WTC11 (cell line): ENCODE measurements at regions not wholly inside any gene's neighbourhood (a gene's known extent, or its start where the extent isn't known, plus 50 kb on each side); places are given as distances from the start of the nearest gene placed in this dataset.

Experiments used
- ATAC-seq: fragments of 200-7000 bp; cut with Tn5 transposase; 2 replicates; pipeline ENCODE4 v1.10.0; 2021; ENCODE audit warnings: mild to moderate bottlenecking, moderate library complexity
- CTCF ChIA-PET: fragments of 300-600 bp; sonication (Branson Sonifier 250); formaldehyde crosslinking; loops from one replicate; lab custom pipeline; 2021; ENCODE audit warnings: antibody characterized with exemption; lab: Charles Lee
- POLR2A ChIA-PET: fragments of 350-600 bp; sonication (Branson Sonifier 250); formaldehyde crosslinking; loops from one replicate; lab custom pipeline; 2021; ENCODE audit warnings: antibody characterized with exemption; lab: Charles Lee
- DNase-seq: peaks from one replicate; pipeline ENCODE4 v3.0.0; 2021; ENCODE audit warnings: low spot score
- H3K27ac Mint-ChIP-seq: 2 replicates; pipeline ENCODE4 v1.8.0; 2021; ENCODE audit warnings: mixed read lengths
- H3K27me3 Mint-ChIP-seq: 2 replicates; pipeline ENCODE4 v1.8.0; 2021; ENCODE audit warnings: low read depth, mild to moderate bottlenecking, moderate library complexity, mixed read lengths
- H3K36me3 Mint-ChIP-seq: 2 replicates; pipeline ENCODE4 v1.8.0; 2021; ENCODE audit warnings: mixed read lengths
- H3K4me1 Mint-ChIP-seq: 2 replicates; pipeline ENCODE4 v1.8.0; 2022; ENCODE audit warnings: mixed read lengths
- H3K4me3 Mint-ChIP-seq: 2 replicates; pipeline ENCODE4 v1.8.0; 2021; ENCODE audit warnings: mild to moderate bottlenecking, moderate library complexity, mixed read lengths
- H3K9me3 Mint-ChIP-seq: 2 replicates; pipeline ENCODE4 v1.8.0; 2021; ENCODE audit warnings: mixed read lengths
- CREM ChIP-seq: sonication (generic); formaldehyde crosslinking; IDR thresholded peaks from 2 replicates; pipeline ENCODE4 v1.8.1; 2022; ENCODE audit warnings: mild to moderate bottlenecking, missing genetic modification reagents, moderate library complexity
- FOXJ3 ChIP-seq: sonication (generic); formaldehyde crosslinking; IDR thresholded peaks from 2 replicates; pipeline ENCODE4 v1.9.0; 2021; ENCODE audit warnings: missing genetic modification reagents, mild to moderate bottlenecking, borderline replicate concordance
- GABPB1 ChIP-seq: sonication (generic); formaldehyde crosslinking; IDR thresholded peaks from 2 replicates; pipeline ENCODE4 v1.8.1; 2023; ENCODE audit warnings: mild to moderate bottlenecking, missing genetic modification reagents
- HMGA2 ChIP-seq: fragments of 250-450 bp; sonication (Bioruptor Pico); IDR thresholded peaks from 2 replicates; pipeline ENCODE4 v1.4.0; 2021; ENCODE audit warnings: mild to moderate bottlenecking, moderate library complexity
- IRF2 ChIP-seq: sonication (generic); formaldehyde crosslinking; IDR thresholded peaks from 2 replicates; pipeline ENCODE4 v1.8.0; 2022; ENCODE audit warnings: low read depth, missing genetic modification reagents, borderline replicate concordance
- JUN ChIP-seq: sonication (generic); formaldehyde crosslinking; IDR thresholded peaks from 2 replicates; pipeline ENCODE4 v1.8.0; 2023; ENCODE audit warnings: mild to moderate bottlenecking, missing genetic modification reagents
- MXD4 ChIP-seq: fragments of 250-450 bp; sonication (Bioruptor Pico); IDR thresholded peaks from 2 replicates; pipeline ENCODE4 v1.8.0; 2021; ENCODE audit warnings: mild to moderate bottlenecking, moderate library complexity, borderline replicate concordance
- NFYB ChIP-seq: sonication (generic); formaldehyde crosslinking; conservative IDR thresholded peaks from 2 replicates; pipeline ENCODE4 v1.8.0; 2022; ENCODE audit warnings: low read depth, missing genetic modification reagents
- NR2C2 ChIP-seq: sonication (generic); formaldehyde crosslinking; IDR thresholded peaks from 2 replicates; pipeline ENCODE4 v1.8.0; 2022; ENCODE audit warnings: mild to moderate bottlenecking, missing genetic modification reagents
- OVOL2 ChIP-seq: fragments of 250-450 bp; sonication (Bioruptor Pico); IDR thresholded peaks from 2 replicates; pipeline ENCODE4 v1.9.0; 2021; ENCODE audit warnings: mild to moderate bottlenecking, borderline replicate concordance
- RELA ChIP-seq: sonication (generic); formaldehyde crosslinking; IDR thresholded peaks from 2 replicates; pipeline ENCODE4 v1.8.1; 2022; ENCODE audit warnings: missing genetic modification reagents, mild to moderate bottlenecking, borderline replicate concordance
- SMAD4 ChIP-seq: sonication (generic); formaldehyde crosslinking; IDR thresholded peaks from 2 replicates; pipeline ENCODE4 v1.8.0; 2022; ENCODE audit warnings: mild to moderate bottlenecking, missing genetic modification reagents
- TCF7 ChIP-seq: sonication (generic); formaldehyde crosslinking; IDR thresholded peaks from 2 replicates; pipeline ENCODE4 v1.8.0; 2022; ENCODE audit warnings: mild to moderate bottlenecking, low read depth, missing genetic modification reagents, moderate library complexity
- TEAD1 ChIP-seq: sonication (generic); formaldehyde crosslinking; IDR thresholded peaks from 2 replicates; pipeline ENCODE4 v1.8.0; 2022; ENCODE audit warnings: mild to moderate bottlenecking, missing genetic modification reagents
- TP53 ChIP-seq: sonication (generic); formaldehyde crosslinking; IDR thresholded peaks from 2 replicates; pipeline ENCODE4 v1.8.1; 2023; ENCODE audit warnings: mild to moderate bottlenecking, missing genetic modification reagents
- ZBTB43 ChIP-seq: sonication (generic); formaldehyde crosslinking; IDR thresholded peaks from 2 replicates; pipeline ENCODE4 v1.8.1; 2023; ENCODE audit warnings: mild to moderate bottlenecking, missing genetic modification reagents
- ZNF532 ChIP-seq: fragments of 250-450 bp; sonication (Bioruptor Pico); IDR thresholded peaks from 2 replicates; pipeline ENCODE4 v1.9.0; 2021; ENCODE audit warnings: mild to moderate bottlenecking, borderline replicate concordance
- TF ChIP-seq, protein P1 (sequence below): sonication (generic); formaldehyde crosslinking; IDR thresholded peaks from 2 replicates; pipeline ENCODE4 v1.8.0; 2022; ENCODE audit warnings: mild to moderate bottlenecking, missing genetic modification reagents
- TF ChIP-seq, protein P2 (sequence below): sonication (generic); formaldehyde crosslinking; IDR thresholded peaks from 2 replicates; pipeline ENCODE4 v1.8.1; 2023; ENCODE audit warnings: mild to moderate bottlenecking, missing genetic modification reagents, moderate library complexity
- TF ChIP-seq, protein P3 (sequence below): sonication (generic); formaldehyde crosslinking; IDR thresholded peaks from 2 replicates; pipeline ENCODE4 v1.8.0; 2022; ENCODE audit warnings: mild to moderate bottlenecking, missing genetic modification reagents
- TF ChIP-seq, protein P4 (sequence below): sonication (generic); formaldehyde crosslinking; IDR thresholded peaks from 2 replicates; pipeline ENCODE4 v1.8.0; 2023; ENCODE audit warnings: mild to moderate bottlenecking, missing genetic modification reagents
- TF ChIP-seq, protein P5 (sequence below): sonication (generic); formaldehyde crosslinking; IDR thresholded peaks from 2 replicates; pipeline ENCODE4 v1.8.1; 2023; ENCODE audit warnings: mild to moderate bottlenecking, moderate library complexity, missing genetic modification reagents

- Mint-ChIP-seq H3K4me1 (peaks cover 10% of the 10 kb centered on the region), H3K4me3 (no peak overlapping the region), H3K27me3 (no peaks in the 10 kb centered on the region), H3K27ac (no peak overlapping the region), H3K9me3 (no peaks in the 10 kb centered on the region), H3K36me3 (no peaks in the 10 kb centered on the region)
- ChIA-PET CTCF (interaction anchor here (1.1 kb wide), 1 partner anchor 33 kb away, joined by 3 read pairs; no protein-coding TSS in a partner anchor), POLR2A (no interaction called here)
- DNase-seq (no peak), ATAC-seq (no peak)
- TF ChIP-seq MXD4 (no peak), FOXJ3 (no peak), IRF2 (CRISPR knock-in tag) (no peak), CREM (CRISPR knock-in tag) (no peak), SMAD4 (CRISPR knock-in tag) (no peak)
- TF ChIP-seq, protein P1, sequence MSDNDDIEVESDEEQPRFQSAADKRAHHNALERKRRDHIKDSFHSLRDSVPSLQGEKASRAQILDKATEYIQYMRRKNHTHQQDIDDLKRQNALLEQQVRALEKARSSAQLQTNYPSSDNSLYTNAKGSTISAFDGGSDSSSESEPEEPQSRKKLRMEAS = no peak
- TF ChIP-seq, protein P2, sequence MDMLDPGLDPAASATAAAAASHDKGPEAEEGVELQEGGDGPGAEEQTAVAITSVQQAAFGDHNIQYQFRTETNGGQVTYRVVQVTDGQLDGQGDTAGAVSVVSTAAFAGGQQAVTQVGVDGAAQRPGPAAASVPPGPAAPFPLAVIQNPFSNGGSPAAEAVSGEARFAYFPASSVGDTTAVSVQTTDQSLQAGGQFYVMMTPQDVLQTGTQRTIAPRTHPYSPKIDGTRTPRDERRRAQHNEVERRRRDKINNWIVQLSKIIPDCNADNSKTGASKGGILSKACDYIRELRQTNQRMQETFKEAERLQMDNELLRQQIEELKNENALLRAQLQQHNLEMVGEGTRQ (CRISPR knock-in tag) = no peak
Observed at GRCh38 chr16:85382717-85383118, 230.4 kb upstream of the GSE1 start.

- H3K27me3 Mint-ChIP-seq = no peaks in the 10 kb centered on the region
- TF ChIP-seq RELA = no peak
- no peak for TF ChIP-seq TCF7 (CRISPR knock-in tag)
- TF ChIP-seq ZBTB43 = no peak
- no peak for TF ChIP-seq HMGA2 (CRISPR knock-in tag)
- TF ChIP-seq OVOL2 (CRISPR knock-in tag) = no peak
- TF ChIP-seq TEAD1 = no peak
- TF ChIP-seq, protein P3, sequence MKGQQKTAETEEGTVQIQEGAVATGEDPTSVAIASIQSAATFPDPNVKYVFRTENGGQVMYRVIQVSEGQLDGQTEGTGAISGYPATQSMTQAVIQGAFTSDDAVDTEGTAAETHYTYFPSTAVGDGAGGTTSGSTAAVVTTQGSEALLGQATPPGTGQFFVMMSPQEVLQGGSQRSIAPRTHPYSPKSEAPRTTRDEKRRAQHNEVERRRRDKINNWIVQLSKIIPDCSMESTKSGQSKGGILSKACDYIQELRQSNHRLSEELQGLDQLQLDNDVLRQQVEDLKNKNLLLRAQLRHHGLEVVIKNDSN (CRISPR knock-in tag) = no peak
- TF ChIP-seq FOXJ3 = no peak
- TF ChIP-seq, protein P4, sequence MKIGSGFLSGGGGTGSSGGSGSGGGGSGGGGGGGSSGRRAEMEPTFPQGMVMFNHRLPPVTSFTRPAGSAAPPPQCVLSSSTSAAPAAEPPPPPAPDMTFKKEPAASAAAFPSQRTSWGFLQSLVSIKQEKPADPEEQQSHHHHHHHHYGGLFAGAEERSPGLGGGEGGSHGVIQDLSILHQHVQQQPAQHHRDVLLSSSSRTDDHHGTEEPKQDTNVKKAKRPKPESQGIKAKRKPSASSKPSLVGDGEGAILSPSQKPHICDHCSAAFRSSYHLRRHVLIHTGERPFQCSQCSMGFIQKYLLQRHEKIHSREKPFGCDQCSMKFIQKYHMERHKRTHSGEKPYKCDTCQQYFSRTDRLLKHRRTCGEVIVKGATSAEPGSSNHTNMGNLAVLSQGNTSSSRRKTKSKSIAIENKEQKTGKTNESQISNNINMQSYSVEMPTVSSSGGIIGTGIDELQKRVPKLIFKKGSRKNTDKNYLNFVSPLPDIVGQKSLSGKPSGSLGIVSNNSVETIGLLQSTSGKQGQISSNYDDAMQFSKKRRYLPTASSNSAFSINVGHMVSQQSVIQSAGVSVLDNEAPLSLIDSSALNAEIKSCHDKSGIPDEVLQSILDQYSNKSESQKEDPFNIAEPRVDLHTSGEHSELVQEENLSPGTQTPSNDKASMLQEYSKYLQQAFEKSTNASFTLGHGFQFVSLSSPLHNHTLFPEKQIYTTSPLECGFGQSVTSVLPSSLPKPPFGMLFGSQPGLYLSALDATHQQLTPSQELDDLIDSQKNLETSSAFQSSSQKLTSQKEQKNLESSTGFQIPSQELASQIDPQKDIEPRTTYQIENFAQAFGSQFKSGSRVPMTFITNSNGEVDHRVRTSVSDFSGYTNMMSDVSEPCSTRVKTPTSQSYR (CRISPR knock-in tag) = no peak
- TF ChIP-seq, protein P5, sequence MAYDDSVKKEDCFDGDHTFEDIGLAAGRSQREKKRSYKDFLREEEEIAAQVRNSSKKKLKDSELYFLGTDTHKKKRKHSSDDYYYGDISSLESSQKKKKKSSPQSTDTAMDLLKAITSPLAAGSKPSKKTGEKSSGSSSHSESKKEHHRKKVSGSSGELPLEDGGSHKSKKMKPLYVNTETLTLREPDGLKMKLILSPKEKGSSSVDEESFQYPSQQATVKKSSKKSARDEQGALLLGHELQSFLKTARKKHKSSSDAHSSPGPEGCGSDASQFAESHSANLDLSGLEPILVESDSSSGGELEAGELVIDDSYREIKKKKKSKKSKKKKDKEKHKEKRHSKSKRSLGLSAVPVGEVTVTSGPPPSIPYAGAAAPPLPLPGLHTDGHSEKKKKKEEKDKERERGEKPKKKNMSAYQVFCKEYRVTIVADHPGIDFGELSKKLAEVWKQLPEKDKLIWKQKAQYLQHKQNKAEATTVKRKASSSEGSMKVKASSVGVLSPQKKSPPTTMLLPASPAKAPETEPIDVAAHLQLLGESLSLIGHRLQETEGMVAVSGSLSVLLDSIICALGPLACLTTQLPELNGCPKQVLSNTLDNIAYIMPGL (CRISPR knock-in tag) = no peak
- no peak for TF ChIP-seq GABPB1 (CRISPR knock-in tag)
- no peak for TF ChIP-seq NR2C2 (CRISPR knock-in tag)
- no peak for TF ChIP-seq TP53 (CRISPR knock-in tag)
- TF ChIP-seq NFYB = no peak
- TF ChIP-seq JUN = no peak
- no peak for TF ChIP-seq ZNF532 (CRISPR knock-in tag)
Observed at GRCh38 chr16:85383836-85384832, 229.0 kb upstream of the GSE1 start.

More at GRCh38 chr16:85383836-85384832, 229.0 kb upstream of the GSE1 start:
- no peaks in the 10 kb centered on the region for H3K9me3 Mint-ChIP-seq
- ATAC-seq (no peak), DNase-seq (no peak)
- ChIA-PET CTCF (interaction anchor here (0.7 to 1.7 kb wide), 6 partner anchors 13 to 36 kb away, joined by 3 to 6 read pairs (median 3); no protein-coding TSS in a partner anchor), POLR2A (no interaction called here)
- peaks cover 10% of the 10 kb centered on the region for H3K4me1 Mint-ChIP-seq
- no peaks in the 10 kb centered on the region for H3K36me3 Mint-ChIP-seq
- H3K4me3 Mint-ChIP-seq = no peak overlapping the region
- H3K27ac Mint-ChIP-seq = peak overlapping the region; percentile 41; the same call in 1 of the 2 replicates
